COLO668 (cell line): ENCODE measurements at regions not wholly inside any gene's neighbourhood (a gene's known extent, or its start where the extent isn't known, plus 50 kb on each side); places are given as distances from the start of the nearest gene placed in this dataset.
"Not testable (repeated sequence)": the region's sequence is repeated elsewhere in the genome, so short reads cannot be mapped to it uniquely, and the experiment has no call there.

Experiments used
- DNase-seq: peaks from one replicate; lab custom pipeline; 2025; ENCODE audit not compliant: unreplicated experiment; lab: John Stamatoyannopoulos, UW

DNA sequence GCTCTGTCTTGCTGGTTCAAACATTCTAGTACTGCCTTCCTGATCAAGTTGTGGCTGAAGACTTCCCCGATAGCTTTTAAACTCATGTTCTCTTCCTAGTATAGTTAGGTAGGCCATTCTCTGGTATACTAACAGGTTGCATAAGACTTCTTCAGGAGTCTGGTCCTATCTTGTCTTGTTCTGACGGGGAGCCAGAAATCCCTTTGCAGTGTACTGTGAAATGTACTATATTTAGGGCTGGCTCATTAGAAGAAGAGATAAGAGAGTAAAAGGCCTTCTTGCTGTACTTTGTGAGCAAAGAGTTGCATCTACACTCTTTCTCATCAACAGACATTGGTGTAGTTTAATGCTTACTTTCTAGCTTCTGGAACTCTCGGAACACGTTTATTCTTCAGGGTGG lies 331.9 kb downstream of the NUP35 start:
- DNase-seq, result no peak

DNA sequence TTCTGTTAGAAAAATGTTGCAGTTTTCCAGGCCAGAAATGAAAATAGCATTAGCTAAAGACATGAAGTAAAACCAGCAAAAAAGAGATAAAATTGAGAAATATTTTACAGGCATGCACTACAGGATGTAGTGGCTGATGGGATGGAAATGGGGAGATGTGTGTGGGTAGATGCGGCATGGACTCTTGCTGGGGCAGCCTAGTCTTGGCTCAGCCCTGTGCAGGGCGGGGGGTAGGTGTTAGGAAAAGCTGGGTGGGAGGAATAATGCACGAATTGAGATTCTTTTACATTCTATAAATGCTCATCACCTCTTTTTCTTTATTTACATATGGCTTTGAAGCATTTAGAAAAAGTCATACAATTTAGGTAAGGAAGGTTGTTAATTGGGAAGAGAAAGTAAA lies 334.2 kb downstream of the NUP35 start:
- DNase-seq, result no peak

DNA sequence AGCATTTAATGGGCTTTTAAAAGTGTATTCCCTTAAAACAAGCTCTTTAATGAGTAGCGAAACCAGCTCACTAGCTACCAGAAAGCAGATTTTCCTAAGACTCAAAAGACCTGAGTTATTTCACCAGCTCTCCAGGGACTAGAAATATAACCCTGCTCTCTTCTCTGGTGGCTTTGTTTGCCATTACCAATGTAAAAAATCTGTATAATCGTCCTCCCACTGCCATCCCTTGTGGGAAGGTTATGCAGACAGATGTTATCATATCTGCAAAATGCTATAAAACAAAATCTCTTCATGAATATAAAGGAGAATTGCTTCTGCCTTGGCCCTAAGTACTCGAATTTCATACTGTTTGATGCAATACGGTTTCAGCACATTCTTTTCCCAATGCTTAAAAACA lies 335.2 kb downstream of the NUP35 start:
- DNase-seq, result no peak

DNA sequence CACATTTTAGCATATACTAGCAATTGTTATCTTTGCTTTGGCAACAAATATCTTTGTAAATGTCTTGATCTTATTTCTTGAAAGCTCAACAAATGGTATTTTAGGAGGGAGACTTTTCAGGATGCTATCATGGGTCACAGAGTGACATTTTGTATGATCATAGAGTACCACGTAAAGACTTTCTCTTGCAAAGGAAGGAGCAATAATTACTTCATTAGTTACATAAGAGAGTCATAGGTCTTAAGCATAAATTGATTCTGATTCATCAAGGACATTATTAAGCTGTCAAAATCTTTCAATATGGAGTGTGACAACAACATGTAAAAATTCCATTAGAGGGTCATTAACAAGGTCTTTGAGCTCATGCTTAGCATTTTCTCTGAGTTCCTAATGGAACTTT lies 339.6 kb downstream of the NUP35 start:
- no peak for DNase-seq

DNA sequence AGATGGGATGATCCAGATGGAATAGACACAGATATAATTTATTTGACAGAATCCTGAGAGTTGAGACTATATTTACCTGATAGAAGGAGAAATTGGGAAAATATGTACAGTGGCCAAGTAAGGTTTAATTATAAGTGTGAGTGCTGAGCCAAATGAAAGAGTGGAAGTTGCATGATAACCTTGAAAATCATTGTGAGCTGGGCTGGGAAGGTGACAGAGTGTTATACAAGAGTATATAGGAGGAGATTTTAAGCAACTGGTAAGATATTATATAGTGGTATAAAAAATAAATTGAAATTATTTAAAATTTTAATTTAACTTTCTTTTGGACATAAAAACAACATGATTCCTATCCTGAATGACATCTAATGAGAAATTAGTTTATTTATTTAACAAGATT lies 340.8 kb downstream of the NUP35 start:
- no peak for DNase-seq

DNA sequence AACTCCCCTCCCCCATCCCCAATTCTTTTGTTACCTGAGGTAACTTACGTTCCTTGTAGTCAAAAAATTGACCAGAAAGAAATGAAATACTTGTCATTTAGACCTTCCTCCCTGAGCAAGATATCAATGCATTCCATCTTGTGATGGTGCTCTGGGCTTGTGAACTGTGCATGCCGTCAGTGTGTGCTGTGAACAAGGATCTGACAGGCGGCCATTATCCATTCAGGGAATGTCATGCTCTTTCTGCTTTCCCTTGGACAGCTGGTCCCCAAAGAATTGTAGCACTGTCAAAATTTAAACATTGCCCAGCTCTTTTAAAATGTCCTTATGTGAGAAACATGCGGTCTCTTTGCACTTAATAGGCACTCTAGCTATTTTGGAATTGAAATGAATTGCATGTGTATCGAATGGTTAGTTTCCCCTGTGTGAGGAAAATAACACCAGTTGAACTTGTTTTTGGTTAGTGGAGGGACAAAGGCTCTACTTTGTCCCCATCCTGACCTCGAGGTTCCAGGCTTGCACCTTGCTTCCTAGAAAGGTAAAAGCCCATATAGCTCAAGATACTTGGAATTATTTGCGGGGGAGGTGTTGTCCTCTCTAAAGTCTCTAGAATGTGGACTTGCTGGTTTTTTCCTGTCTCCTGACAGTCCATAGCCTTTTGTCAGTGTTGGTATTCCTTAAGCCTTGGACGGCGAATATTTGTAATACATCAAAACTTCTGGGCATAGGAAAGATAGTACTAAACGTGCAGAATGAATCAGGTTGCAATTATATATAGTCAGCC lies 350.9 kb downstream of the NUP35 start:
- no peak for DNase-seq

DNA sequence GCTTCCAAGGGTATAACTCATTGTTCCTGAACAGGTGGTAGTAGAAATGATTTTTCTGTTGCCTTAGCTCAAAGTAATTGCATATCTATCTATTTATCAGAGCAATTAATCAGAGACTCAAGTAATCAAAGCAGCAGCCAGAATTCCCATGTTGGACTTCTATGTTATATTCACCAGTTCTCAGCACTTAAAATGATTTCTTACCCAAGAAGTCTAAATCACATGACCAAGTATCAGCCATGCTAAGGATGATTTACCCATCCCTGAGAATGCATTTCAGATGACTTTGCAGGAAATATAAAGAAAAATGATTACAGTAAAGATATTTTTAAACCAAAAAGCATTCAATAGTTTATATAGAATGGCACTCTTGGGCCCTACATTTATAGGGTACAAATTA lies 352.2 kb downstream of the NUP35 start:
- DNase-seq, result no peak

DNA sequence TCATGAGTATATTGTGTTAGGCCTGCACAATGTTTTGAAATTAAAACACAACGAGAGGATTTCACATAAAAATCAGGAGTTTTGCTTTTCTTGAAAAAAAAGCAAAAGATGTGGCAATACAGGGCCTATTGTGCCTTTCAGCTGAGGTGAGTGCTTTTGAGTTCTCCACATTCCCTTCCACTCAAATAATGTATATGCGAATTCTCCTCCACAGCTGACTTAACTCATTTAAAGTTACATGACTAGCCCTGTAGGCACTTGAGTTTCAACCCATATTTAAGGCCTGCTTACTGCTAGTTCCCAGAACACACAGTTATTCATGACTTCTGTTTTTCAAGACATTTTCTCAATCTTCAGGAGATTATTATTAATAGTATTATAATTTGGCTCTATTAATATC lies 353.1 kb downstream of the NUP35 start:
- no peak for DNase-seq

DNA sequence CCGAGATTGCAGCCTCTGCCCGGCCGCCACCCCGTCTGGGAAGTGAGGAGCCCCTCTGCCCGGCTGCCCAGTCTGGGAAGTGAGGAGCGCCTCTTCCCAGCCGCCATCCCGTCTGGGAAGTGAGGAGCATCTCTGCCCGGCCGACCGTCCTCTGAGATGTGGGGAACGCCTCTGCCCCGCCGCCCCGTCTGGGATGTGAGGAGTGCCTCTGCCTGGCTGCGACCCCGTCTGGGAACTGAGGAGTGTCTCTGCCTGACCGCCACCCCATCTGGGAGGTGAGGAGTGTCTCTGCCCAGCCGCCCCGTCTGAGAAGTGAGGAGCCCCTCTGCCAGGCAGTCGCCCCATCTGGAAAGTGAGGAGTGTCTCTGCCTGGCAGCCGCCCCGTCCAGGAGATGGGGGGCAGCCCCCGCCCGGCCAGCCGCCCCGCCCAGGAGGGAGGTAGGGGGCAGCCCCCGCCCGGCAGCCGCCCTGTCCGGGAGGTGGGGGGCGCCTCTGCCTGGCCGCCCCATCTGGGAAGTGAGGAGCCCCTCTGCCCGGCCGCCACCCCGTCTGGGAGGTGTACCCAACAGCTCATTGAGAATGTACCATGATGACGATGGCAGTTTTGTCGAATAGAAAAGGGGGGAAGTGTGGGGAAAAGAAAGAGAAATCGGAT lies 354.8 kb downstream of the NUP35 start:
- not testable (repeated sequence) for DNase-seq

DNA sequence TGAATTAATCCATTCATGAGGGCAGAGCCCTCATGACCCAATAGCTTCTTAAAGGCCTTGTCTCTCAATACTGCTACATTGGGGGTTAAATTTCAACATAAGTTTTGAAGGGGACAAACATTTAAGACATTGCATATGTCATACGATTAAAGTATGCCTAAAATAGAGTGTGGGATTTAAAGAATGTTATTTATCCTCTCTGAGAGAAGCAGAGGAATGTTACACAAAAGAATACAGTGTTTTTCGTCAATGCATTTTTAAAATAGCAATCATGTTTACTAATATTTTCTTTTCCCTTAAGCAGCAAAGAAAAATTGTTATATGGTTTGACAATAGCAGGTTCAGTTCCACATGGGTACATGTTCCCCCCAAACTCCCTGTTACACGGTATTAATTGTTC lies 363.1 kb downstream of the NUP35 start:
- DNase-seq, result no peak

DNA sequence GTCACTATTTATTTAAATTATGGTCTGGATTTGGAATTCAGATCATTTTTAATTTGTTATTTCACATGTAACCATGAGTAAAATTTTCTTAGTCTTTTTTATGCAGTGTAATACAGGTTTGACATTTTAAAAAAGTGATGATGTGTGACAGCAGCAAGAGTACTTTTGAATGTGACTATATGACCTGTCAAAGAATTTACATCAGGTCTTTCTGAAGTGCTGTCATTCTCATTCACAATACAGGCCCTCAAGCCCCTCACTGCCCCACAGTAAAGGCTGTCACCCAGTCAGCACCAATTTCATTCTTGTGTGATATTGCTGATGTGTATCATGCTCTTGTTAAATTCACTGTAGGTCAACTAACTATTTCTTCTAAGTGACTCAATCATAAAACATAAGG lies 364.2 kb downstream of the NUP35 start:
- DNase-seq, result no peak

DNA sequence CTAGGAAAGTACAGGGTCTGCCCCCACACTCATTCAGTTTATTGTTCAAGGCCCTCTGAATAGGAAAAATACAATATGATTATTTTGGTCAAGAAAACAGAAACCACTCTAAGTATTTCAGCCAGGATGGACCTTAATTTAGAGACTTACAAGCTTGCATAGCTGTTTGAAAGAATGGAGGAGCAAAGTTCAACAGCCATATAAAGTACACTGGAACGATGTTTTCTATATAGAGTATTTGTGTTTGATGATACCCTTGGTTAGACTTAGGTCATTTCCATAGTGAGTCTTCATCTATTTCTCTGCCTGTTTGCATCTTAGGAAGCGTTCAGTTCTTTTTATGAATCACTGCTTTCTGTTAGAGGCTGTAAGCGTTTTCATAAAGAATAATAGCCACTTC lies 366.2 kb downstream of the NUP35 start:
- DNase-seq, result no peak

DNA sequence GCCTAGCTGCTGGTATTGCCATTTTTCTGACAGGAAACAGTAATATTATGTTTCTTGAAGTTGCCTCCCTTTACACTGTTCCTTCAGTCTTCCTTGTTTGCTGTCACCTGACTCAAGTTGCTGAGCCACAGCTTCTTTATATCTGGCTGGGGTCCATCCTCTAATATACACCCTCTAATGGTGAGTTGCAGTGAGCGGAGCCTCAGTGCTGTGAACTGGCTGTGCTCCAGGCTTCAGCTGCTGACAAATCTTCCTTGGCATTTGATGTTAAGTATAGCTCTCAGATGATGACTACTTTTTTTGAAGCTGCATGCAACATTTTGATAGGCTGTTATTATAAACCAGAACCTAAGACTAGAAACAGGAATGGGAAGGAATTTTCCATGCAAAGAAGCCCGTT lies 366.7 kb downstream of the NUP35 start:
- DNase-seq, result no peak

DNA sequence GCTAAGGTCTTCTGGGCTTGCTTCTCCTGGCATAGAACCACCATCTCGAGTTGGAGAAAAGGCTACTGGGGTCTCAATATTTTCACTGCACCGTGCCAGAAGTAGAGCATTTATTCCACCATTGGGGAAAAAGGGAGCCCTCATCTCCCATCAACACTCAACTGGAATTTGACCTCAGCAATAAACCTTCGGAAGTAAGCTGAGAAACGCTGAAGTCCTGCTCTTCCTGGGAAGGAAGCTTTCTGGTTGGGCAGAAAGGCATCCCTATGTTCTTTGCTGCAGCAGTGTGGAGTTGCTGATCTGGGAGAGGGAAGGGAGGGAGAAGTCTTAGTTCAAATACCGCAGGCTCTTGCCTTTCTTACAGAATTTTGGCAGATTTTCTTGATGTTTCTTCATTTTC lies 368.8 kb downstream of the NUP35 start:
- DNase-seq, result no peak

DNA sequence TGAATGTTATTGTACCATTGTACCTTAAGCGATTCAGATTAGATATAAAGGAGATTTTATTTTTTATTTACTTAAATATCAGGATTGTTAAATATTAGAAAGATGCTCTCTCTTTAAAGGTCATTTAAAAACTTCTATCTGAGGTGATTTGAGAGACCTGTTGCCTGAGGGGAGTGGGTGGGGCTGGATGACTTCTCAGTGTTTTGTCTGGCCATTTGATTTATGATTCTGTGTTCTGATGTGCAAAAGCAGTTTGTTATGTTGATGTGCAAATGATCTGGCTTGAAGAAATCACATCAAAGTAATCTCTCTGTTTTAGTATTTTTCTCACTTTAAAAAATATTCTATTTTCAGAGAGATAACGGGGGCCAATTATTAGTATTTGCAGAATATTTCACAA lies 370.8 kb downstream of the NUP35 start:
- no peak for DNase-seq

DNA sequence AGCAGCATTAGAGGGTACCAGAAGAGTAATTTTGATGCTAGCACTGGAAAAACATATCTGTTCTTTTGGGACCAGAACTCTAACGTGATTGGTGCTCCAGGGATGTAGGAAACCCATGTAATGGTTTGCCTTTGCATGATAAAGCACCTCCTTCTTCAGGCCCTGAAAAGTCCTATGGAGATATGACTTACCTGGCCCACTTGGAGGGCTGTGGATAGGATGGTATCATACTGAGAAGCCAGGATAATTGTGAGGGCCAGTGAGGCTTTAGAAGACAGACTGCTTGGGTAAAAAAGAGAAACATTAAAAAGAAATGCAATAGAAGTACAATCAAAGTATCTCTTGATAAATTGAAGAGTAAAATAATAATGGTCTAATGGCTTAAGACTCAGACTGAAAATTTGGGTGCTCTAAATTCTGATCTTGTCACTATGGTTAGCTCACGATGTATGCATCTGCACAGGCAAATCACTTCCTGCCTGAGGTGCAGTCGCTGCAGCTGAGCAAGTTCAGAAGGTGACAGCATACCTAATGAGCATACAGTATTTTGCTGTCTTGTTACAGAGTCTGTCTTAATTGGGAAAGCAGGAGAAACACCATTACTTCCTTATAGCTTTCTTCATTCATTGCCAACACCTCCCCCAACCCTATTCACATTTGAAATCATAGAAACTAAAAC lies 371.5 kb downstream of the NUP35 start:
- DNase-seq, result no peak

DNA sequence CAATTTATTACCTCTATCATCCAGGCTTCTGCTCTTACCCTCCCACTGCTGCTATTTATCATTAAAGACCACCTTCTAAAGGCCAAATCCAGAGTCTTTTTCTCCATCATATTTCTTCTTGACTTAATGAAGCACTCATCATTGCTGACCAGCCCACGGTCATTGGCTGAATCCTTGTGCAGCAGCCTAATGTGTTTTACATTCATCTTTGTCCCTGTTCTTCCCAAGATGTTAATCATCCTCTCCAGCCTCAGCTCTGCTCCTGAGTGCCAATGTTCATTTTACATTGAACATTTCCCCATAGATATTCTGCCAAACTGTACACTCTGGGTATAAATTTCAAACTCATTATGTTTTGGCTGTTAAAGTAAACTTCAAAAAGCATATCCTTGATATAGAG lies 373.6 kb downstream of the NUP35 start:
- no peak for DNase-seq

DNA sequence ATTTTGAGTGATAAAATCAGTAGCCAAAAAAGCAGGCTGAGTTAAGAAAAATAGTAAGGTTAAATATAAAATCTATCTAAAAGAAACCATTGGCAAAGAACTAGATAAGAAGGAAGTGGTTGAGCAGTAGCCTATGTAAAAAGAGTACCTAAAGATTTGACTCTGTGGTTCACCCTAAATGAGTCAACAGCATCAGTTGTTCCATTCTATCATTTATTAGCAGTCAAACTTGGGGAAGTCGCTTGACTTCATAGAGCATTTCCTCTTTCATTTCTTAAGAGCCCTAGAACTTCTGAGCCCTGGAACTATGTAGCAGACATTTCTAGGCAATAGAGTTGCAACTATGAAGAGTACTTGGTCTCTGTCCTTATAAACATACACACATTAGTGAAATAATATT lies 381.7 kb downstream of the NUP35 start:
- DNase-seq, result no peak

DNA sequence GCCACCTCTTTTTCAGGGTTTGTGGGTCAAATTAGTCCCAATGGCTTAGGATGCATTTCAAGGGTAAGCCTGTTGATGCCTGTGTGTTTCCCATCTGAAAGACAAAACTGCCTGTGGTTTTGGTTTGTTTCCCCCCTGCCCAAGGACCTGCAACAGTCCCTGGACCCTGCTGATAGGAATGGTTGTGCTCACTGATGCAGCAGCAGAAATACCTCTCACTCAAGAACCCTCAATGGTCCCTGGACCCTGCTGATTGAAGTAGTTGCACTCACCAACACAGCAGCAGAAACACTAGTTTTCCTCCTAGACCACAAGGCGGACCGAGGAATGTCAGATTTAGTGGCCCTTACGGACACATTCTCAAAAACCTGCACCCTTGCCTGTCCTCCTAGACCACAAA lies 386.9 kb downstream of the NUP35 start:
- no peak for DNase-seq

DNA sequence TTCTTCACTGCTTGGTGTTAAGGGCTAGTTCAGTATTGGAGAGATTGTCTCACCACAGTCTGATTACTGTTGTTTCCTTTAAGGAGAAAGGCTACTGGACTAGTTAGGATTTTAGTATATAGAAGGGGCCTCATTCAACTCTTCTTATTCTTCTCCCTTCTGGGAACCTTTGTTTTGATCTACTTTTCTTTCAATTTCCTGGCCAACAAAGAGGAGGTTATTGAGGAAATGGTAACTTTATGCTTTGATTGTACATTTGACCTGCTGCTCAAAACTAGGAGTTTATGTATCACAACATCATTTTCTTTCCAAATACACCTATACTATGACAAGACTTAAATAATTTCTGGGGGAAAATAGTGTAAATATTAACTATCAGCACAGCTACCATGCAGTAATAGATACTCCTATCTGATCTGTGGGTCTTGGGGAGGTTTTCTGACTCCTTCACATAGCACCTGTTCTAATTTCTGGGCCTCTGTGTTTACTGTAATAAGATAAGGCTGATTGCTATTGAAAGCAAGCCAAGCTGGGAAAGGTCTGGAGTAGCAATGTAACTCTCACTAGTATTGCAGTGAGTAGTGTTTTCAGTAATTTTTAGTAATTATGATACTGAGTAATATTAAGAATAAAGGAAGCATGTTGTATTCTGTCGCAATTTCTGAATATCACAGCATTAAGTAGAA lies 395.3 kb downstream of the NUP35 start:
- DNase-seq, result no peak

DNA sequence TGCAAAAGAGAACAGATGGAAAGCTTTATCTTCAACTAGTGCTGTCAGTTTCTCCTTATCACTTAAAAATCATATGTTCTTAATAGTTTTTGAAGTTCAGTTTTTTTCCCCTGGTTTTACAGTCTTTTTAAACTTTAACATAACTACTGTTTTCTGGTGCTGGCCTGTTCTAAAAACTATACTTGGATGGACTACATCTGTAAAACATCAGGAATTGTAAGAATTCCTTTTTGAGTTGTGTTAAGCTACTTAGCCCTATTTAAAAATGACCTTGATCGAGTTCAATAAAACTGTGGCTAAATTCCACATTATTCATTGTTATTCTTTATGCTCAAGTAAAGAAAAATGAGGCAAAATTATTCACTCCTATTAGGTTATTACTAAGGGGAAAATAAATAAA lies 397.7 kb downstream of the NUP35 start:
- no peak for DNase-seq
